HepG2 (cell line): ENCODE measurements at regions not wholly inside any gene's neighbourhood (a gene's known extent, or its start where the extent isn't known, plus 50 kb on each side); places are given as distances from the start of the nearest gene placed in this dataset.
A peak's percentile ranks its signal among the peaks of the same experiment; 100 is the strongest.

ENCODE experiments used
- ATAC-seq: fragments of 200-7000 bp; cut with Tn5 transposase; 3 replicates; pipeline ENCODE4 v1.9.1; 2020; ENCODE audit warnings: mild to moderate bottlenecking, moderate library complexity
- BruUV-seq: library from RNA; stranded (reverse); fragments of 400-500 nt; replicated peaks from 2 replicates; lab custom pipeline; 2021; lab: Mats Ljungman, UMichigan
- CTCF ChIA-PET: fragments of 300-600 bp; formaldehyde crosslinking; extraction: SDS; loops from one replicate; lab custom pipeline; 2021; ENCODE audit warnings: low total read pairs, inconsistent platforms, low intra/inter-chr PET ratio; lab: Yijun Ruan, JAX
- POLR2A ChIA-PET: fragments of 350-600 bp; sonication (Branson Sonifier 250); formaldehyde crosslinking; loops from one replicate; lab custom pipeline; 2020; ENCODE audit warnings: antibody characterized with exemption, inconsistent platforms; lab: Yijun Ruan, JAX
- DNase-seq: peaks from one replicate; pipeline ENCODE4 v3.0.0-alpha.2; 2015; ENCODE audit warnings: low spot score
- FAIRE-seq: peaks from 3 replicates; lab custom pipeline; 2011; peaks lifted over from hg19 to GRCh38; lab: Jason Lieb, UNC
- H2AFZ ChIP-seq: one replicate; pipeline ENCODE4 v1.6.1; 2011; ENCODE audit warnings: low read length, inconsistent platforms
- H3K27ac ChIP-seq: fragments of 300-600 bp; 3 replicates; pipeline ENCODE4 v1.8.0; 2011; ENCODE audit warnings: mixed run types, mild to moderate bottlenecking, mixed read lengths, low read length, inconsistent platforms; ENCODE audit not compliant: insufficient read depth; ENCODE audit errors: extremely low read length
- H3K27me3 ChIP-seq, 2 experiments: fragments of 200-600 bp in 1 of 2; 2 replicates in 1 of 2; 3 replicates in 1 of 2; pipeline versions ENCODE4 v1.6.0 to v1.8.0; 2011; ENCODE audit warnings: low read length in 2 of 2, mild to moderate bottlenecking in 2 of 2, moderate library complexity in 2 of 2, inconsistent platforms in 1 of 2; ENCODE audit not compliant: insufficient read depth in 2 of 2, control insufficient read depth in 1 of 2
- H3K36me3 ChIP-seq, 2 experiments: fragments of 200-600 bp in 1 of 2; replicated peaks in 1 of 2; 2 replicates in 1 of 2; 3 replicates in 1 of 2; pipeline versions ENCODE4 v1.5.1 to v1.8.0; 2011; ENCODE audit warnings: low read length in 2 of 2, inconsistent platforms in 1 of 2; ENCODE audit not compliant: insufficient read depth in 2 of 2, control insufficient read depth in 1 of 2
- H3K4me1 ChIP-seq: 2 replicates; pipeline ENCODE4 v1.5.1; 2012; ENCODE audit warnings: low read length, inconsistent platforms; ENCODE audit not compliant: insufficient read depth
- H3K4me2 ChIP-seq: 2 replicates; pipeline ENCODE4 v1.6.0; 2011; ENCODE audit warnings: low read depth, low read length, inconsistent platforms
- H3K4me3 ChIP-seq, 3 experiments: fragments of 200-600 bp in 1 of 3; sonication (generic), shearing (Covaris generic) in 1 of 3; replicated peaks in 1 of 3; 2 replicates each; pipeline ENCODE4 v1.5.1; 2011 to 2016; ENCODE audit warnings: low read length in 3 of 3, inconsistent platforms in 2 of 3, low read depth in 2 of 3, mild to moderate bottlenecking in 2 of 3, control low read depth in 1 of 3, mixed read lengths in 1 of 3; ENCODE audit not compliant: insufficient read depth in 1 of 3
- H3K79me2 ChIP-seq: one replicate; pipeline ENCODE4 v1.6.1; 2011; ENCODE audit warnings: low read length, inconsistent platforms; ENCODE audit not compliant: insufficient read depth
- H3K9ac ChIP-seq: 2 replicates; pipeline ENCODE4 v1.6.0; 2011; ENCODE audit warnings: mild to moderate bottlenecking, low read depth, low read length, inconsistent platforms; ENCODE audit not compliant: insufficient read depth
- H3K9me3 ChIP-seq: 2 replicates; pipeline ENCODE4 v1.5.1; 2012; ENCODE audit warnings: mild to moderate bottlenecking, low read length
- H4K20me1 ChIP-seq: 2 replicates; pipeline ENCODE4 v1.6.0; 2011; ENCODE audit warnings: inconsistent platforms, mild to moderate bottlenecking, low read length, moderate library complexity; ENCODE audit not compliant: insufficient read depth
- ATF1 ChIP-seq: IDR thresholded peaks from 2 replicates; pipeline ENCODE4 v1.6.1; 2016; ENCODE audit warnings: mild to moderate bottlenecking, control low read depth
- CREB1 ChIP-seq, 2 experiments: fragments of 450-650 bp in 1 of 2; IDR thresholded peaks; 2 replicates each; pipeline ENCODE4 v1.6.1; 2016 to 2017; ENCODE audit warnings: control low read depth in 1 of 2, mild to moderate bottlenecking in 1 of 2, missing compliant biosample characterization in 1 of 2, missing genetic modification characterization in 1 of 2
- CREM ChIP-seq, 2 experiments: sonication (generic) in 1 of 2; formaldehyde crosslinking in 1 of 2; IDR thresholded peaks; 2 replicates each; pipeline versions ENCODE4 v1.4.0 to v1.6.1; 2016 to 2020; ENCODE audit warnings: antibody characterized with exemption in 1 of 2, mild to moderate bottlenecking in 1 of 2, missing genetic modification reagents in 1 of 2
- GABPA ChIP-seq, 2 experiments: IDR thresholded peaks; 2 replicates each; pipeline ENCODE4 v1.6.1; 2011 to 2016; ENCODE audit warnings: low read depth in 2 of 2, low read length in 1 of 2, missing biosample characterization in 1 of 2, missing genetic modification characterization in 1 of 2
- GABPB1 ChIP-seq: IDR thresholded peaks from 2 replicates; pipeline ENCODE4 v1.6.1; 2016; ENCODE audit warnings: mild to moderate bottlenecking, missing genetic modification reagents, moderate library complexity, missing compliant biosample characterization
- SETDB1 ChIP-seq: sonication (generic); formaldehyde crosslinking; IDR thresholded peaks from 2 replicates; pipeline ENCODE4 v1.5.1; 2020; ENCODE audit warnings: missing genetic modification reagents, mild to moderate bottlenecking, borderline replicate concordance
- ZBTB21 ChIP-seq: sonication (generic); formaldehyde crosslinking; IDR thresholded peaks from 2 replicates; pipeline ENCODE4 v1.4.0; 2020; ENCODE audit warnings: missing genetic modification reagents
- WGBS: methylation state at CpG from one replicate; pipeline ENCODE4 v1.1.6; 2017; ENCODE audit warnings: low lambda C conversion rate; 5-methylcytosine and 5-hydroxymethylcytosine counted together
- in situ Hi-C: cut with HindIII; loops from 2 replicates; pipeline ENCODE4 v1.10.0; 2017; ENCODE audit warnings: low pct_unique_long_range_greater_than_20kb; ENCODE audit not compliant: extremely low pct_ligation_motif_present
- intact Hi-C: fragments of 100-400 bp; cut with micrococcal nuclease; formaldehyde crosslinking; loops from one replicate; pipeline ENCODE4 v1.10.0; 2022; ENCODE audit not compliant: unreplicated experiment
- TF ChIP-seq, protein P1 (sequence below): sonication (generic); formaldehyde crosslinking; IDR thresholded peaks from 2 replicates; pipeline ENCODE4 v1.4.0; 2020; ENCODE audit warnings: mild to moderate bottlenecking, missing genetic modification reagents
- TF ChIP-seq, protein P2 (sequence below), 2 experiments: fragments of 450-650 bp in 1 of 2; sonication (generic) in 1 of 2; formaldehyde crosslinking in 1 of 2; IDR thresholded peaks; 2 replicates each; pipeline versions ENCODE4 v1.6.1 to v1.8.0; 2016 to 2022; ENCODE audit warnings: antibody characterized with exemption in 1 of 2, mild to moderate bottlenecking in 1 of 2, missing genetic modification reagents in 1 of 2
- TF ChIP-seq, protein P3 (sequence below): sonication (generic); formaldehyde crosslinking; IDR thresholded peaks from 2 replicates; pipeline ENCODE4 v1.8.0; 2023; ENCODE audit warnings: mild to moderate bottlenecking, missing genetic modification reagents

DNA sequence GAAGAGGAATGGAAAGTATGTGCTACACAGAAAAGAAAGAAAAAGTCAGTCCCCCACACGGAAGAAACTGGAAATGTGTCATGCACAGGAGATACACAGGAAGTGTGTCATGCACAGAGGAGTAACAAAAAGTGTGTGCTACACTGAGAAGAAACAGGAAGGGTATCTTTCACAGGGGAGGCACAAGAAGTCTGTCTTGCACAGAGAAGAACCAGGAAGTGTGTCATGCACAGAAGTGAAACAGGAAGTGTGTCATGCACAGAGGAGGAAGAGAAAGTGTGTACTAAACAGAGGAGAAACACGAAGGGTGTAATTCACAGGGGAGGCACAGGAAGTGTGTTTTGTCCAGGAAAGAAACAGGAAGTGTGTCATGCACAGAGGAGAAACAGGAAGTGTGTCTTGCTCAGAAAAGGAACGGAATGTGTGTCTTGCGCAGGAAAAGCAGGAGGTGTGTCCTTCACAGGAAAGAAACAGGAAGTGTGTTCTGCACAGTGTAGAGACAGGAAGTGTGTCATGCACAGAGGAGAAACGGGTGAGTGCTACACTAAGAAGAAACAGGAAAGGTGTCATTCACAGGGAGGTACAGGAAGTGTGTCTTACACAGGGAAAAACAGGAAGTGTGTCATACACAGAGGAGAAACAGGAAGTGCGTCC lies 527.2 kb upstream of the PRKX start:
- BruUV-seq = no TSS peak
- Histone ChIP-seq H3K27me3 (no peaks in the 10 kb centered on the region), H3K79me2 (no peaks in the 10 kb centered on the region), H3K9me3 (peaks cover 19% of the 10 kb centered on the region), H3K36me3 (no peaks in the 10 kb centered on the region), H3K4me3 (no peak overlapping the region), H3K9ac (no peak overlapping the region), H3K4me2 (no peak overlapping the region; the same call in 1 of the 2 replicates)
- ATAC-seq = peak; percentile 56
- WGBS = 2% methylated on average over 6 of the region's 6 CpGs
- in situ Hi-C loops (no loop called here), intact Hi-C loops (no loop called here)
- CTCF ChIA-PET = no interaction called here
- FAIRE-seq = no peak
- TF ChIP-seq, protein P1, sequence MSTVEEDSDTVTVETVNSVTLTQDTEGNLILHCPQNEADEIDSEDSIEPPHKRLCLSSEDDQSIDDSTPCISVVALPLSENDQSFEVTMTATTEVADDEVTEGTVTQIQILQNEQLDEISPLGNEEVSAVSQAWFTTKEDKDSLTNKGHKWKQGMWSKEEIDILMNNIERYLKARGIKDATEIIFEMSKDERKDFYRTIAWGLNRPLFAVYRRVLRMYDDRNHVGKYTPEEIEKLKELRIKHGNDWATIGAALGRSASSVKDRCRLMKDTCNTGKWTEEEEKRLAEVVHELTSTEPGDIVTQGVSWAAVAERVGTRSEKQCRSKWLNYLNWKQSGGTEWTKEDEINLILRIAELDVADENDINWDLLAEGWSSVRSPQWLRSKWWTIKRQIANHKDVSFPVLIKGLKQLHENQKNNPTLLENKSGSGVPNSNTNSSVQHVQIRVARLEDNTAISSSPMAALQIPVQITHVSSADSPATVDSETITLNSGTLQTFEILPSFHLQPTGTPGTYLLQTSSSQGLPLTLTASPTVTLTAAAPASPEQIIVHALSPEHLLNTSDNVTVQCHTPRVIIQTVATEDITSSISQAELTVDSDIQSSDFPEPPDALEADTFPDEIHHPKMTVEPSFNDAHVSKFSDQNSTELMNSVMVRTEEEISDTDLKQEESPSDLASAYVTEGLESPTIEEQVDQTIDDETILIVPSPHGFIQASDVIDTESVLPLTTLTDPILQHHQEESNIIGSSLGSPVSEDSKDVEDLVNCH = no peak
- TF ChIP-seq GABPB1 (CRISPR knock-in tag) (peak; percentile 85), CREM (IDR thresholded peaks at IDR 0.05) (peak; percentile 16; the same call in 1 of the 2 replicates), CREM (CRISPR knock-in tag; IDR thresholded peaks at IDR 0.05) (no peak), ATF1 (CRISPR knock-in tag) (peak; percentile 64; the same call in 1 of the 2 replicates), SETDB1 (CRISPR knock-in tag) (peak; percentile 51; the same call in 1 of the 2 replicates), ZBTB21 (CRISPR knock-in tag) (peak; percentile 88; the same call in 1 of the 2 replicates), CREB1 (IDR thresholded peaks at IDR 0.05) (peak; percentile 39), CREB1 (CRISPR knock-in tag; IDR thresholded peaks at IDR 0.05) (peak; percentile 88), GABPA (IDR thresholded peaks at IDR 0.05; ENCODE audit: low read depth, low read length) (peak; percentile 32), GABPA (CRISPR knock-in tag; IDR thresholded peaks at IDR 0.05; ENCODE audit: low read depth) (peak; percentile 85)
- TF ChIP-seq, protein P2, sequence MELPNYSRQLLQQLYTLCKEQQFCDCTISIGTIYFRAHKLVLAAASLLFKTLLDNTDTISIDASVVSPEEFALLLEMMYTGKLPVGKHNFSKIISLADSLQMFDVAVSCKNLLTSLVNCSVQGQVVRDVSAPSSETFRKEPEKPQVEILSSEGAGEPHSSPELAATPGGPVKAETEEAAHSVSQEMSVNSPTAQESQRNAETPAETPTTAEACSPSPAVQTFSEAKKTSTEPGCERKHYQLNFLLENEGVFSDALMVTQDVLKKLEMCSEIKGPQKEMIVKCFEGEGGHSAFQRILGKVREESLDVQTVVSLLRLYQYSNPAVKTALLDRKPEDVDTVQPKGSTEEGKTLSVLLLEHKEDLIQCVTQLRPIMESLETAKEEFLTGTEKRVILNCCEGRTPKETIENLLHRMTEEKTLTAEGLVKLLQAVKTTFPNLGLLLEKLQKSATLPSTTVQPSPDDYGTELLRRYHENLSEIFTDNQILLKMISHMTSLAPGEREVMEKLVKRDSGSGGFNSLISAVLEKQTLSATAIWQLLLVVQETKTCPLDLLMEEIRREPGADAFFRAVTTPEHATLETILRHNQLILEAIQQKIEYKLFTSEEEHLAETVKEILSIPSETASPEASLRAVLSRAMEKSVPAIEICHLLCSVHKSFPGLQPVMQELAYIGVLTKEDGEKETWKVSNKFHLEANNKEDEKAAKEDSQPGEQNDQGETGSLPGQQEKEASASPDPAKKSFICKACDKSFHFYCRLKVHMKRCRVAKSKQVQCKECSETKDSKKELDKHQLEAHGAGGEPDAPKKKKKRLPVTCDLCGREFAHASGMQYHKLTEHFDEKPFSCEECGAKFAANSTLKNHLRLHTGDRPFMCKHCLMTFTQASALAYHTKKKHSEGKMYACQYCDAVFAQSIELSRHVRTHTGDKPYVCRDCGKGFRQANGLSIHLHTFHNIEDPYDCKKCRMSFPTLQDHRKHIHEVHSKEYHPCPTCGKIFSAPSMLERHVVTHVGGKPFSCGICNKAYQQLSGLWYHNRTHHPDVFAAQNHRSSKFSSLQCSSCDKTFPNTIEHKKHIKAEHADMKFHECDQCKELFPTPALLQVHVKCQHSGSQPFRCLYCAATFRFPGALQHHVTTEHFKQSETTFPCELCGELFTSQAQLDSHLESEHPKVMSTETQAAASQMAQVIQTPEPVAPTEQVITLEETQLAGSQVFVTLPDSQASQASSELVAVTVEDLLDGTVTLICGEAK (IDR thresholded peaks at IDR 0.05) = 0 out of 2 replicates have a peak, but pooled peaks have one; percentile 13
- TF ChIP-seq, protein P2 (CRISPR knock-in tag; IDR thresholded peaks at IDR 0.05) = no peak
- TF ChIP-seq, protein P3, sequence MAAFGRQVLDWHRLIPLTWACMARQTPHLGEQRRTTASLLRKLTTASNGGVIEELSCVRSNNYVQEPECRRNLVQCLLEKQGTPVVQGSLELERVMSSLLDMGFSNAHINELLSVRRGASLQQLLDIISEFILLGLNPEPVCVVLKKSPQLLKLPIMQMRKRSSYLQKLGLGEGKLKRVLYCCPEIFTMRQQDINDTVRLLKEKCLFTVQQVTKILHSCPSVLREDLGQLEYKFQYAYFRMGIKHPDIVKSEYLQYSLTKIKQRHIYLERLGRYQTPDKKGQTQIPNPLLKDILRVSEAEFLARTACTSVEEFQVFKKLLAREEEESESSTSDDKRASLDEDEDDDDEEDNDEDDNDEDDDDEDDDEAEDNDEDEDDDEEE (CRISPR knock-in tag) = no peak
- TF ChIP-seq, all 625 proteins: peak for 8
- Histone ChIP-seq H4K20me1 (no peaks in the 10 kb centered on the region), H3K4me1 (no peaks in the 10 kb centered on the region), H3K27ac (no peak overlapping the region), H2AFZ (peak overlapping the region; percentile 15)
- POLR2A ChIA-PET = no interaction called here
- peak; percentile 3 for DNase-seq
